K562 (cell line): ENCODE measurements at regions not wholly inside any gene's neighbourhood (a gene's known extent, or its start where the extent isn't known, plus 50 kb on each side); places are given as distances from the start of the nearest gene placed in this dataset.
"Not testable (repeated sequence)": the region's sequence is repeated elsewhere in the genome, so short reads cannot be mapped to it uniquely, and the experiment has no call there.

ENCODE experiments used
- ATAC-seq: fragments of 200-7000 bp; cut with Tn5 transposase; 3 replicates; pipeline ENCODE4 v1.9.1; 2020; ENCODE audit warnings: moderate library complexity
- BruUV-seq: library from RNA; stranded (reverse); fragments of 400-500 nt; replicated peaks from 2 replicates; lab custom pipeline; 2021; lab: Mats Ljungman, UMichigan
- CTCF ChIA-PET: fragments of 300-600 bp; formaldehyde crosslinking; extraction: SDS; loops from one replicate; lab custom pipeline; 2021; ENCODE audit warnings: low intra/inter-chr PET ratio; lab: Yijun Ruan, JAX
- POLR2A ChIA-PET: fragments of 300-600, 350-650 bp; sonication (Branson Sonifier 250); formaldehyde crosslinking; extraction: SDS; loops from one replicate; lab custom pipeline; 2021; ENCODE audit warnings: antibody characterized with exemption, inconsistent platforms; lab: Yijun Ruan, JAX
- DNase-seq, 4 experiments: peaks; one replicate each; pipeline versions ENCODE4 v3.0.0 to v3.0.0-alpha.2; 2011 to 2018; ENCODE audit warnings: low spot score in 3 of 4, mixed read lengths in 3 of 4; ENCODE audit errors: extremely low read depth in 1 of 4
- FAIRE-seq: peaks from 2 replicates; lab custom pipeline; 2011; peaks lifted over from hg19 to GRCh38; lab: Jason Lieb, UNC
- H2AFZ ChIP-seq: 2 replicates; pipeline ENCODE4 v1.6.0; 2011; ENCODE audit warnings: low read depth, low read length, control low read depth, inconsistent platforms
- H3K27ac ChIP-seq: fragments of 200-600 bp; 3 replicates; pipeline ENCODE4 v1.8.0; 2011; ENCODE audit warnings: low read depth, mild to moderate bottlenecking, control low read depth, inconsistent platforms, low read length, moderate library complexity, mixed read lengths; ENCODE audit errors: extremely low read depth
- H3K27me3 ChIP-seq, 2 experiments: fragments of 300-600 bp in 1 of 2; 2 replicates in 1 of 2; 3 replicates in 1 of 2; pipeline versions ENCODE4 v1.6.0 to v1.8.0; 2011; ENCODE audit warnings: inconsistent platforms in 2 of 2, low read length in 2 of 2, mild to moderate bottlenecking in 1 of 2, mixed read lengths in 1 of 2, moderate library complexity in 1 of 2; ENCODE audit not compliant: control insufficient read depth in 2 of 2, insufficient read depth in 2 of 2
- H3K36me3 ChIP-seq: fragments of 300-600 bp; 3 replicates; pipeline ENCODE4 v1.8.0; 2011; ENCODE audit warnings: mild to moderate bottlenecking, low read length, inconsistent platforms; ENCODE audit not compliant: control insufficient read depth, insufficient read depth
- H3K4me1 ChIP-seq, 2 experiments: fragments of 200-600 bp in 1 of 2; replicated peaks in 1 of 2; 2 replicates in 1 of 2; 3 replicates in 1 of 2; pipeline versions ENCODE4 v1.5.1 to v1.8.0; 2011; ENCODE audit warnings: inconsistent platforms in 2 of 2, low read length in 2 of 2, mild to moderate bottlenecking in 1 of 2, mixed read lengths in 1 of 2, moderate library complexity in 1 of 2; ENCODE audit not compliant: control insufficient read depth in 2 of 2, insufficient read depth in 2 of 2
- H3K4me2 ChIP-seq: 2 replicates; pipeline ENCODE4 v1.6.1; 2011; ENCODE audit warnings: low read length, control low read depth, inconsistent platforms, mixed read lengths; ENCODE audit not compliant: insufficient read depth
- H3K4me3 ChIP-seq: fragments of 200-600 bp; sonication (generic), shearing (Covaris generic); 2 replicates; pipeline ENCODE4 v1.5.1; 2016; ENCODE audit warnings: control low read depth, inconsistent platforms
- H3K79me2 ChIP-seq: fragments of 200-600 bp; 3 replicates; pipeline ENCODE4 v1.8.0; 2011; ENCODE audit warnings: low read length, inconsistent platforms; ENCODE audit not compliant: control insufficient read depth, insufficient read depth
- H3K9ac ChIP-seq, 2 experiments: 2 replicates each; pipeline versions ENCODE4 v1.6.0 to v1.6.1; 2011; ENCODE audit warnings: low read depth in 2 of 2, low read length in 2 of 2, control low read depth in 1 of 2, inconsistent platforms in 1 of 2, mild to moderate bottlenecking in 1 of 2, mixed read lengths in 1 of 2; ENCODE audit not compliant: insufficient read depth in 1 of 2
- H3K9me1 ChIP-seq: one replicate; pipeline ENCODE4 v1.6.0; 2011; ENCODE audit warnings: inconsistent platforms, mild to moderate bottlenecking, low read length, moderate library complexity; ENCODE audit not compliant: control insufficient read depth, insufficient read depth
- H3K9me3 ChIP-seq: replicated peaks from 2 replicates; pipeline ENCODE4 v1.5.1; 2011; ENCODE audit warnings: low read depth, low read length, inconsistent platforms; ENCODE audit not compliant: control insufficient read depth, insufficient read depth
- H4K20me1 ChIP-seq: replicated peaks from 2 replicates; pipeline ENCODE4 v1.6.1; 2011; ENCODE audit warnings: low read length, inconsistent platforms, mixed read lengths; ENCODE audit not compliant: control insufficient read depth, insufficient read depth
- ATF4 ChIP-seq: fragments of 450-650 bp; formaldehyde crosslinking; IDR thresholded peaks from 2 replicates; pipeline ENCODE4 v1.4.0; 2022; ENCODE audit warnings: mild to moderate bottlenecking, moderate library complexity
- CHD2 ChIP-seq: IDR thresholded peaks from 2 replicates; pipeline ENCODE4 v1.6.1; 2011; ENCODE audit warnings: low read depth, low read length
- MCM5 ChIP-seq: fragments of 450-650 bp; IDR thresholded peaks from 2 replicates; pipeline ENCODE4 v1.6.1; 2016; ENCODE audit warnings: low read depth
- SP1 ChIP-seq: sonication (generic); formaldehyde crosslinking; IDR thresholded peaks from 2 replicates; pipeline ENCODE4 v1.8.1; 2022; ENCODE audit warnings: mild to moderate bottlenecking, missing genetic modification reagents
- WGBS: fragments of 100-300 bp; shearing (Covaris generic); methylation state at CpG from one replicate; pipeline ENCODE4 v1.1.6; 2016; ENCODE audit warnings: low coverage, mixed read lengths; ENCODE audit not compliant: insufficient coverage; ENCODE audit errors: missing lambda C conversion rate; 5-methylcytosine and 5-hydroxymethylcytosine counted together
- in situ Hi-C: fragments of 300-500 bp; cut with MboI; formaldehyde crosslinking; loops from 4 replicates; pipeline ENCODE4 v1.15.0; 2018; ENCODE audit warnings: inconsistent platforms, mixed read lengths
- intact Hi-C: fragments of 100-400 bp; cut with micrococcal nuclease; formaldehyde crosslinking; loops from 2 replicates; pipeline ENCODE4 v1.14.2; 2022

DNA sequence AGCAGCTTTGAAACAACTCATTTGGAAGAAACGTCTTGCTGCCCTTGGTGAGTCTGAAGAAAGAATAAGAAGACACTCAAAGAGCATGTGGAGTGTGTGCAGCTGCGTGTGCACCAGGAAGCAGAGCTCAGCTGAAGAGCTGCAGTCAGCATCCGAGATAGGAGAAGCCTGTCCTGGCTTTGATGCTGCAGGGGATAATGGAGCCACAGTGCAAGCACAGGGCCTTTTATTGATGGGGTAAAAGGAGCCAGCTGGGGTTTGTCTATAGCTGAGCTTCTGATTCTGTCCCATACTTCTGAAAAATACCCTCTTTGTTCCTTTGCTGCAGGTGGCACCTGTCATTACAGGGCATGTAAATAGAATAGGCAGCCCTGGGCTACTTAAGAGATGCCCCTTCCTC is 375.7 kb upstream of the ZNF462 start (continued):
- TF ChIP-seq ATF4, result no peak

GRCh38 chr9:106492126-106492525 is 370.8 kb upstream of the ZNF462 start:
- H3K9ac ChIP-seq, H3K9me1 ChIP-seq, H3K27me3 ChIP-seq, FAIRE-seq, H3K4me2 ChIP-seq, POLR2A ChIA-PET, H3K36me3 ChIP-seq, H4K20me1 ChIP-seq, BruUV-seq, DNase-seq, H3K79me2 ChIP-seq, H3K27ac ChIP-seq, H3K4me3 ChIP-seq, intact Hi-C loops, CTCF ChIA-PET, in situ Hi-C loops, ATAC-seq, H3K9me3 ChIP-seq, H2AFZ ChIP-seq, H3K4me1 ChIP-seq: not testable (repeated sequence)
- 4% methylated on average over 7 of the region's 7 CpGs for WGBS

DNA sequence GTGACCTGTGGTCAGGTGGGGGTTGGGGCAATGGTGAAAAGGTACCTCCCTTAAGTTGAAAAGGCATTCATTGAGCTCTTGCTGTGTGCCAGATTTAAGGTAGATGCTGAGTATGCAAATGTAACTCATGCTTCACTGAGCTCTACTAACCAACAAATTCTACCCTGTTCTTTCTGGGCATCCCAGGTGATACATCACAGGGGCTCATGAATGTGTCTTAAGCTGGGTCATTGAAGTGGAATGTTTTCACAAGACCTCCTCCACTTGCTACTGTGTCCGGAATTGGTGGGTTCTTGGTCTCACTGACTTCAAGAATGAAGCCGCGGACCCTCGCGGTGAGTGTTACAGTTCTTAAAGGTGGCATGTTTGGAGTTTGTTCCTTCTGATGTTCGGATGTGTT is 362.8 kb upstream of the ZNF462 start:
- Histone ChIP-seq H3K79me2 (no peaks in the 10 kb centered on the region), H3K4me2 (no peak overlapping the region), H3K9me1 (no peaks in the 10 kb centered on the region), H3K9ac (no peak overlapping the region), H3K4me1 (no peaks in the 10 kb centered on the region), H2AFZ (no peak overlapping the region), H4K20me1 (no peaks in the 10 kb centered on the region), H3K27me3 (no peaks in the 10 kb centered on the region), H3K27ac (no peak overlapping the region), H3K9me3 (no peaks in the 10 kb centered on the region), H3K36me3 (no peaks in the 10 kb centered on the region), H3K4me3 (no peak overlapping the region)
- ATAC-seq, result no peak
- ChIA-PET POLR2A (no interaction called here), CTCF (no interaction called here)
- TF ChIP-seq SP1 (CRISPR knock-in tag), result no peak
- no peak for TF ChIP-seq MCM5
- no peak for TF ChIP-seq CHD2
- no peak for DNase-seq
- no peak for FAIRE-seq
- in situ Hi-C loops, result no loop called here
- intact Hi-C loops, result no loop called here
- 0% methylated on average over 6 of the region's 6 CpGs for WGBS
- no TSS peak for BruUV-seq

GRCh38 chr9:106501210-106501609 is 361.8 kb upstream of the ZNF462 start:
- H3K9me1 ChIP-seq, H3K4me1 ChIP-seq, H3K4me2 ChIP-seq, FAIRE-seq, DNase-seq, H3K36me3 ChIP-seq, H3K27ac ChIP-seq, H3K9ac ChIP-seq, POLR2A ChIA-PET, H2AFZ ChIP-seq, H3K4me3 ChIP-seq, in situ Hi-C loops, intact Hi-C loops, H3K79me2 ChIP-seq, CTCF ChIA-PET, BruUV-seq, ATAC-seq, H3K9me3 ChIP-seq, H4K20me1 ChIP-seq, H3K27me3 ChIP-seq: not testable (repeated sequence)
- WGBS, result 14% methylated on average over 9 of the region's 18 CpGs
